ENCODE measurements at regions not wholly inside any gene's neighbourhood (a gene's known extent, or its start where the extent isn't known, plus 50 kb on each side); places are given as distances from the start of the nearest gene placed in this dataset.

- H3K36me3 Mint-ChIP-seq, result no peaks in the 10 kb centered on the region
- intact Hi-C loops (cut with micrococcal nuclease), result no loop called here
- POLR2A ChIA-PET (ENCODE audit: partially characterized antibody), result no interaction called here
Measured at GRCh38 chr2:76281156-76281841, 570.6 kb upstream of the GCFC2 start.

GRCh38 chr2:76280686-76281085 is 570.0 kb upstream of the GCFC2 start:
- ChIA-PET POLR2A (ENCODE audit: partially characterized antibody) (no interaction called here), CTCF (ENCODE audit: partially characterized antibody) (no interaction called here)
- no peaks in the 10 kb centered on the region for H3K4me1 ChIP-seq (ENCODE audit: insufficient read depth, low read length)
- H3K27ac Mint-ChIP-seq, result no peak overlapping the region
- H3K36me3 Mint-ChIP-seq, result no peaks in the 10 kb centered on the region
- no peak overlapping the region for H3K4me3 Mint-ChIP-seq
- H3K27ac ChIP-seq (ENCODE audit: low read depth, low read length), result no peak overlapping the region
- no peaks in the 10 kb centered on the region for H3K36me3 ChIP-seq (ENCODE audit: insufficient read depth, low read length)
- peaks cover 0 to 13% (median 5%) of the 10 kb centered on the region in 8 donors for H3K9me3 Mint-ChIP-seq
- DNase-seq, result no peak
- no peaks in the 10 kb centered on the region for H3K9me3 ChIP-seq (ENCODE audit: control insufficient read depth in 1 of 2, low read length in 2 of 2)
- H3K27me3 ChIP-seq (ENCODE audit: insufficient read depth, low read length), result no peaks in the 10 kb centered on the region
- no peaks in the 10 kb centered on the region for H3K4me1 Mint-ChIP-seq
- no peaks in the 10 kb centered on the region for H3K27me3 Mint-ChIP-seq
- intact Hi-C loops (cut with micrococcal nuclease), result no loop called here
- H3K4me3 ChIP-seq (ENCODE audit: low read length in 2 of 2), result no peak overlapping the region

More at GRCh38 chr2:76281156-76281841, 570.6 kb upstream of the GCFC2 start:
- Histone ChIP-seq H3K9me3 (ENCODE audit: control insufficient read depth in 1 of 2, low read length in 2 of 2) (no peaks in the 10 kb centered on the region), H3K4me3 (ENCODE audit: low read length in 2 of 2) (no peak overlapping the region), H3K36me3 (ENCODE audit: insufficient read depth, low read length) (no peaks in the 10 kb centered on the region), H3K27me3 (ENCODE audit: insufficient read depth, low read length) (no peaks in the 10 kb centered on the region), H3K27ac (ENCODE audit: low read depth, low read length) (no peak overlapping the region), H3K4me1 (ENCODE audit: insufficient read depth, low read length) (no peaks in the 10 kb centered on the region)
- Mint-ChIP-seq H3K4me1 (no peaks in the 10 kb centered on the region), H3K27ac (no peak overlapping the region), H3K9me3 (peaks cover 0 to 13% (median 5%) of the 10 kb centered on the region in 8 donors), H3K27me3 (no peaks in the 10 kb centered on the region), H3K4me3 (no peak overlapping the region)
- DNase-seq, result no peak
- CTCF ChIA-PET (ENCODE audit: partially characterized antibody), result no interaction called here

GRCh38 chr2:76279142-76279541 is 568.4 kb upstream of the GCFC2 start:
- H3K9me3 ChIP-seq (ENCODE audit: control insufficient read depth in 1 of 2, low read length in 2 of 2), result no peaks in the 10 kb centered on the region
- no peaks in the 10 kb centered on the region for H3K4me1 ChIP-seq (ENCODE audit: insufficient read depth, low read length)
- Mint-ChIP-seq H3K27ac (no peak overlapping the region), H3K9me3 (peaks cover 0 to 13% (median 7%) of the 10 kb centered on the region in 8 donors), H3K27me3 (no peaks in the 10 kb centered on the region), H3K4me3 (no peak overlapping the region), H3K36me3 (no peaks in the 10 kb centered on the region), H3K4me1 (no peaks in the 10 kb centered on the region)
- no peaks in the 10 kb centered on the region for H3K36me3 ChIP-seq (ENCODE audit: insufficient read depth, low read length)
- H3K4me3 ChIP-seq (ENCODE audit: low read length in 2 of 2), result no peak overlapping the region
- H3K27ac ChIP-seq (ENCODE audit: low read depth, low read length), result no peak overlapping the region
- POLR2A ChIA-PET (ENCODE audit: partially characterized antibody), result no interaction called here
- intact Hi-C loops (cut with micrococcal nuclease), result no loop called here
- no peaks in the 10 kb centered on the region for H3K27me3 ChIP-seq (ENCODE audit: insufficient read depth, low read length)
- no peak for DNase-seq
- CTCF ChIA-PET (ENCODE audit: partially characterized antibody), result no interaction called here

GRCh38 chr2:76275788-76276187 is 565.1 kb upstream of the GCFC2 start:
- H3K27ac ChIP-seq (ENCODE audit: low read depth, low read length), result no peak overlapping the region
- no peaks in the 10 kb centered on the region for H3K4me1 ChIP-seq (ENCODE audit: insufficient read depth, low read length)
- POLR2A ChIA-PET (ENCODE audit: partially characterized antibody), result no interaction called here
- H3K36me3 ChIP-seq (ENCODE audit: insufficient read depth, low read length), result no peaks in the 10 kb centered on the region
- H3K4me3 ChIP-seq (ENCODE audit: low read length in 2 of 2), result no peak overlapping the region
- Mint-ChIP-seq H3K4me1 (no peaks in the 10 kb centered on the region), H3K4me3 (no peak overlapping the region), H3K27ac (no peak overlapping the region), H3K9me3 (peaks cover 5 to 14% (median 6%) of the 10 kb centered on the region in 8 donors), H3K36me3 (no peaks in the 10 kb centered on the region), H3K27me3 (no peaks in the 10 kb centered on the region)
- DNase-seq, result no peak
- no peaks in the 10 kb centered on the region for H3K27me3 ChIP-seq (ENCODE audit: insufficient read depth, low read length)
- CTCF ChIA-PET (ENCODE audit: partially characterized antibody), result no interaction called here
- no peaks in the 10 kb centered on the region for H3K9me3 ChIP-seq (ENCODE audit: control insufficient read depth in 1 of 2, low read length in 2 of 2)
- intact Hi-C loops (cut with micrococcal nuclease), result no loop called here

GRCh38 chr2:76274676-76275075 is 564.0 kb upstream of the GCFC2 start:
- Histone ChIP-seq H3K36me3 (ENCODE audit: insufficient read depth, low read length) (no peaks in the 10 kb centered on the region), H3K4me3 (ENCODE audit: low read length in 2 of 2) (no peak overlapping the region), H3K27ac (ENCODE audit: low read depth, low read length) (no peak overlapping the region), H3K4me1 (ENCODE audit: insufficient read depth, low read length) (no peaks in the 10 kb centered on the region), H3K9me3 (ENCODE audit: control insufficient read depth in 1 of 2, low read length in 2 of 2) (no peaks in the 10 kb centered on the region), H3K27me3 (ENCODE audit: insufficient read depth, low read length) (no peaks in the 10 kb centered on the region)
- no peak overlapping the region for H3K27ac Mint-ChIP-seq
- H3K9me3 Mint-ChIP-seq, result peaks cover 5 to 20% (median 9%) of the 10 kb centered on the region in 8 donors
- DNase-seq, result no peak
- ChIA-PET POLR2A (ENCODE audit: partially characterized antibody) (no interaction called here), CTCF (ENCODE audit: partially characterized antibody) (no interaction called here)
- H3K4me1 Mint-ChIP-seq, result no peaks in the 10 kb centered on the region
- no peaks in the 10 kb centered on the region for H3K27me3 Mint-ChIP-seq
- no peak overlapping the region for H3K4me3 Mint-ChIP-seq
- intact Hi-C loops (cut with micrococcal nuclease), result no loop called here
- H3K36me3 Mint-ChIP-seq, result no peaks in the 10 kb centered on the region

- Histone ChIP-seq H3K27me3 (ENCODE audit: insufficient read depth, low read length) (no peaks in the 10 kb centered on the region), H3K9me3 (ENCODE audit: control insufficient read depth in 1 of 2, low read length in 2 of 2) (no peaks in the 10 kb centered on the region), H3K27ac (ENCODE audit: low read depth, low read length) (no peak overlapping the region), H3K4me1 (ENCODE audit: insufficient read depth, low read length) (no peaks in the 10 kb centered on the region), H3K36me3 (ENCODE audit: insufficient read depth, low read length) (no peaks in the 10 kb centered on the region), H3K4me3 (ENCODE audit: low read length in 2 of 2) (no peak overlapping the region)
- H3K4me3 Mint-ChIP-seq, result no peak overlapping the region
- H3K27ac Mint-ChIP-seq, result no peak overlapping the region
- ChIA-PET CTCF (ENCODE audit: partially characterized antibody) (no interaction called here), POLR2A (ENCODE audit: partially characterized antibody) (no interaction called here)
- no peak for DNase-seq
- H3K9me3 Mint-ChIP-seq, result peaks cover 5 to 18% (median 9%) of the 10 kb centered on the region in 8 donors
- no peaks in the 10 kb centered on the region for H3K27me3 Mint-ChIP-seq
- H3K4me1 Mint-ChIP-seq, result no peaks in the 10 kb centered on the region
- intact Hi-C loops (cut with micrococcal nuclease), result no loop called here
- no peaks in the 10 kb centered on the region for H3K36me3 Mint-ChIP-seq
Measured at GRCh38 chr2:76274160-76274559, 563.4 kb upstream of the GCFC2 start.

- H3K4me1 Mint-ChIP-seq, result no peaks in the 10 kb centered on the region
- H3K27me3 Mint-ChIP-seq, result no peaks in the 10 kb centered on the region
- no peak overlapping the region for H3K27ac ChIP-seq (ENCODE audit: low read depth, low read length)
- H3K36me3 Mint-ChIP-seq, result no peaks in the 10 kb centered on the region
- DNase-seq, result no peak
- CTCF ChIA-PET (ENCODE audit: partially characterized antibody), result no interaction called here
- H3K4me1 ChIP-seq (ENCODE audit: insufficient read depth, low read length), result no peaks in the 10 kb centered on the region
- peaks cover 0 to 3% of the 10 kb centered on the region in 2 donors for H3K9me3 ChIP-seq (ENCODE audit: control insufficient read depth in 1 of 2, low read length in 2 of 2)
- H3K27me3 ChIP-seq (ENCODE audit: insufficient read depth, low read length), result no peaks in the 10 kb centered on the region
- no peak overlapping the region for H3K27ac Mint-ChIP-seq
- H3K36me3 ChIP-seq (ENCODE audit: insufficient read depth, low read length), result no peaks in the 10 kb centered on the region
- H3K9me3 Mint-ChIP-seq, result peaks cover 4 to 18% (median 7%) of the 10 kb centered on the region in 8 donors
- POLR2A ChIA-PET (ENCODE audit: partially characterized antibody), result no interaction called here
- no peak overlapping the region for H3K4me3 ChIP-seq (ENCODE audit: low read length in 2 of 2)
- H3K4me3 Mint-ChIP-seq, result no peak overlapping the region
- intact Hi-C loops (cut with micrococcal nuclease), result no loop called here
Measured at GRCh38 chr2:76270096-76270710, 559.5 kb upstream of the GCFC2 start.
